H1 (cell line): ENCODE measurements at regions not wholly inside any gene's neighbourhood (a gene's known extent, or its start where the extent isn't known, plus 50 kb on each side); places are given as distances from the start of the nearest gene placed in this dataset.

Experiments used
- ATF2 ChIP-seq: IDR thresholded peaks from 2 replicates; pipeline ENCODE4 v1.6.1; 2012; ENCODE audit warnings: low read length, inconsistent platforms
- CHD2 ChIP-seq: IDR thresholded peaks from 2 replicates; pipeline ENCODE4 v1.6.1; 2012; ENCODE audit warnings: low read length, improper control_type of control experiment
- CTCF ChIP-seq, 3 experiments: IDR thresholded peaks; 1 replicate in 2 of 3; 2 replicates in 1 of 3; pipeline versions ENCODE4 v1.5.1 to v1.6.1; 2011; ENCODE audit warnings: low read length in 3 of 3, mild to moderate bottlenecking in 3 of 3, inconsistent platforms in 2 of 3, low read depth in 1 of 3, moderate library complexity in 1 of 3; ENCODE audit not compliant: insufficient read depth in 1 of 3; ENCODE audit errors: control extremely low read depth in 1 of 3
- EGR1 ChIP-seq: IDR thresholded peaks from 2 replicates; pipeline ENCODE4 v1.6.1; 2011; ENCODE audit warnings: low read depth, low read length, borderline replicate concordance
- EP300 ChIP-seq, 2 experiments: IDR thresholded peaks; 1 replicate in 1 of 2; 2 replicates in 1 of 2; pipeline ENCODE4 v1.6.1; 2011 to 2012; ENCODE audit warnings: low read depth in 2 of 2, low read length in 2 of 2, mild to moderate bottlenecking in 2 of 2, borderline replicate concordance in 1 of 2, inconsistent platforms in 1 of 2, moderate library complexity in 1 of 2
- KDM5A ChIP-seq: fragments of 200-600 bp; IDR thresholded peaks from 2 replicates; pipeline ENCODE4 v1.7.1; 2012; ENCODE audit warnings: mild to moderate bottlenecking, low read length, inconsistent platforms, mixed read lengths
- RAD21 ChIP-seq, 2 experiments: IDR thresholded peaks in 1 of 2; conservative IDR thresholded peaks in 1 of 2; 2 replicates each; pipeline ENCODE4 v1.6.1; 2011; ENCODE audit warnings: low read depth in 2 of 2, low read length in 2 of 2, improper control_type of control experiment in 1 of 2, inconsistent platforms in 1 of 2, mild to moderate bottlenecking in 1 of 2, moderate library complexity in 1 of 2
- TEAD4 ChIP-seq: IDR thresholded peaks from 2 replicates; pipeline ENCODE4 v1.6.1; 2012; ENCODE audit warnings: low read depth, low read length, inconsistent platforms, mixed read lengths
- YY1 ChIP-seq: IDR thresholded peaks from 2 replicates; pipeline ENCODE4 v1.6.1; 2011; ENCODE audit warnings: low read depth, mild to moderate bottlenecking, low read length

GRCh38 chr12:124648710-124649384 is 81.4 kb upstream of the NCOR2 start:
- no peak for TF ChIP-seq EGR1
- no peak for TF ChIP-seq CTCF (IDR thresholded peaks at IDR 0.05; ENCODE audit: control extremely low read depth in 1 of 3, insufficient read depth in 1 of 3, low read depth in 1 of 3, low read length in 3 of 3)
- TF ChIP-seq EP300 (IDR thresholded peaks at IDR 0.05; ENCODE audit: borderline replicate concordance in 1 of 2, low read depth in 2 of 2, low read length in 2 of 2) = no peak
- no peak for TF ChIP-seq TEAD4
- no peak for TF ChIP-seq RAD21 (IDR thresholded peaks at IDR 0.05 in 1 of 2, conservative IDR thresholded peaks at IDR 0.05 in 1 of 2; ENCODE audit: low read depth in 2 of 2, low read length in 2 of 2)
- no peak for TF ChIP-seq YY1
- no peak for TF ChIP-seq KDM5A
- no peak for TF ChIP-seq CHD2
- TF ChIP-seq ATF2 = no peak
